KMS-11 (cell line): ENCODE measurements at regions not wholly inside any gene's neighbourhood (a gene's known extent, or its start where the extent isn't known, plus 50 kb on each side); places are given as distances from the start of the nearest gene placed in this dataset.

Source experiments
- H2AFZ ChIP-seq: fragments of 200-600 bp; sonication (generic); 2 replicates; pipeline ENCODE4 v1.6.1; 2016; ENCODE audit warnings: antibody characterized with exemption, mixed run types, low read depth
- H3K27ac ChIP-seq: fragments of 200-600 bp; sonication (generic); 2 replicates; pipeline ENCODE4 v1.6.1; 2016; ENCODE audit warnings: mild to moderate bottlenecking, mixed run types
- H3K27me3 ChIP-seq: fragments of 200-600 bp; sonication (generic); 2 replicates; pipeline ENCODE4 v1.6.1; 2017; ENCODE audit warnings: mild to moderate bottlenecking, low read depth, mixed run types, moderate library complexity; ENCODE audit not compliant: insufficient read depth
- H3K36me3 ChIP-seq: fragments of 200-600 bp; sonication (generic); 2 replicates; pipeline ENCODE4 v1.6.1; 2017; ENCODE audit warnings: mild to moderate bottlenecking, mixed run types; ENCODE audit not compliant: insufficient read depth
- H3K4me1 ChIP-seq: fragments of 200-600 bp; sonication (generic); 2 replicates; pipeline ENCODE4 v1.6.1; 2016; ENCODE audit warnings: mild to moderate bottlenecking, low read depth, mixed run types; ENCODE audit not compliant: poor library complexity, severe bottlenecking
- H3K4me2 ChIP-seq: fragments of 200-600 bp; sonication (generic); 2 replicates; pipeline ENCODE4 v1.7.0; 2016; ENCODE audit warnings: mild to moderate bottlenecking, mixed run types
- H3K4me3 ChIP-seq: fragments of 200-600 bp; sonication (generic); IDR thresholded peaks from 2 replicates; pipeline ENCODE4 v1.6.1; 2017; ENCODE audit warnings: low read depth, low read length, mixed read lengths; ENCODE audit not compliant: insufficient read depth
- H3K79me2 ChIP-seq: fragments of 200-600 bp; sonication (generic); 2 replicates; pipeline ENCODE4 v1.6.1; 2016; ENCODE audit warnings: low read depth, mixed run types; ENCODE audit not compliant: insufficient read depth
- H3K9ac ChIP-seq: fragments of 200-600 bp; sonication (generic); 2 replicates; pipeline ENCODE4 v1.6.1; 2016; ENCODE audit warnings: mild to moderate bottlenecking, mixed run types
- H4K20me1 ChIP-seq: fragments of 200-600 bp; sonication (generic); 2 replicates; pipeline ENCODE4 v1.6.1; 2016; ENCODE audit warnings: mild to moderate bottlenecking, mixed run types; ENCODE audit not compliant: insufficient read depth
- CTCF ChIP-seq: fragments of 200-600 bp; sonication (generic); conservative IDR thresholded peaks from 2 replicates; pipeline ENCODE4 v1.6.1; 2017; ENCODE audit warnings: low read depth, mild to moderate bottlenecking, antibody characterized with exemption, low read length, moderate library complexity, mixed read lengths

GRCh38 chr3:87069971-87070370, 79.0 kb upstream of the VGLL3 start:
- H3K9ac ChIP-seq = no peak overlapping the region
- no peak overlapping the region for H3K4me3 ChIP-seq
- no peak for TF ChIP-seq CTCF
- H3K27me3 ChIP-seq = no peaks in the 10 kb centered on the region
- no peaks in the 10 kb centered on the region for H3K36me3 ChIP-seq
- H3K4me1 ChIP-seq = no peaks in the 10 kb centered on the region
- H4K20me1 ChIP-seq = no peaks in the 10 kb centered on the region
- H2AFZ ChIP-seq = no peak overlapping the region
- H3K4me2 ChIP-seq = no peak overlapping the region
- H3K79me2 ChIP-seq = no peaks in the 10 kb centered on the region
- no peak overlapping the region for H3K27ac ChIP-seq

GRCh38 chr3:87069021-87069420, 78.1 kb upstream of the VGLL3 start:
- Histone ChIP-seq H3K27me3 (no peaks in the 10 kb centered on the region), H4K20me1 (no peaks in the 10 kb centered on the region)
- TF ChIP-seq CTCF = no peak

GRCh38 chr3:87062685-87063084, 71.7 kb upstream of the VGLL3 start:
- no peak overlapping the region for H2AFZ ChIP-seq
- H3K9ac ChIP-seq = no peak overlapping the region
- no peak for TF ChIP-seq CTCF
- no peaks in the 10 kb centered on the region for H3K4me1 ChIP-seq
- no peaks in the 10 kb centered on the region for H4K20me1 ChIP-seq
- no peaks in the 10 kb centered on the region for H3K27me3 ChIP-seq
- H3K4me2 ChIP-seq = no peak overlapping the region
- H3K79me2 ChIP-seq = no peaks in the 10 kb centered on the region
- no peak overlapping the region for H3K4me3 ChIP-seq
- H3K36me3 ChIP-seq = no peaks in the 10 kb centered on the region
- H3K27ac ChIP-seq = no peak overlapping the region

More at GRCh38 chr3:87069021-87069420, 78.1 kb upstream of the VGLL3 start:
- H3K9ac ChIP-seq = no peak overlapping the region
- no peak overlapping the region for H3K4me2 ChIP-seq
- H3K4me1 ChIP-seq = no peaks in the 10 kb centered on the region
- H3K27ac ChIP-seq = no peak overlapping the region
- no peak overlapping the region for H3K4me3 ChIP-seq
- H3K79me2 ChIP-seq = no peaks in the 10 kb centered on the region
- H3K36me3 ChIP-seq = no peaks in the 10 kb centered on the region
- no peak overlapping the region for H2AFZ ChIP-seq

GRCh38 chr3:87057474-87057873, 66.5 kb upstream of the VGLL3 start:
- TF ChIP-seq CTCF = no peak
- no peaks in the 10 kb centered on the region for H4K20me1 ChIP-seq
- H3K9ac ChIP-seq = no peak overlapping the region
- H3K79me2 ChIP-seq = no peaks in the 10 kb centered on the region
- H2AFZ ChIP-seq = no peak overlapping the region
- no peaks in the 10 kb centered on the region for H3K27me3 ChIP-seq
- H3K4me3 ChIP-seq = no peak overlapping the region
- H3K27ac ChIP-seq = no peak overlapping the region
- no peaks in the 10 kb centered on the region for H3K4me1 ChIP-seq
- H3K36me3 ChIP-seq = no peaks in the 10 kb centered on the region
- H3K4me2 ChIP-seq = no peak overlapping the region

- TF ChIP-seq CTCF = no peak
- Histone ChIP-seq H3K4me2 (no peak overlapping the region), H3K27ac (no peak overlapping the region), H3K36me3 (no peaks in the 10 kb centered on the region), H2AFZ (no peak overlapping the region), H4K20me1 (no peaks in the 10 kb centered on the region), H3K4me3 (no peak overlapping the region), H3K4me1 (no peaks in the 10 kb centered on the region), H3K79me2 (no peaks in the 10 kb centered on the region), H3K27me3 (no peaks in the 10 kb centered on the region), H3K9ac (no peak overlapping the region)
Measured at GRCh38 chr3:87053553-87053952, 62.6 kb upstream of the VGLL3 start.
